ENCODE measurements at regions not wholly inside any gene's neighbourhood (a gene's known extent, or its start where the extent isn't known, plus 50 kb on each side); places are given as distances from the start of the nearest gene placed in this dataset.

- no peak for TF ChIP-seq CTCF (optimal IDR thresholded peaks at IDR 0.05 in 1 of 3, IDR thresholded peaks at IDR 0.05 in 1 of 3, conservative IDR thresholded peaks at IDR 0.05 in 1 of 3; ENCODE audit: extremely low read depth in 1 of 3, insufficient read depth in 2 of 3, low read length in 3 of 3)
- no peak for TF ChIP-seq EZH2 (IDR thresholded peaks at IDR 0.05; ENCODE audit: low read length)
Observed at GRCh38 chr17:12463102-12463501, 202.6 kb upstream of the MYOCD start.
